OCI-LY7 (cell line): ENCODE measurements at regions not wholly inside any gene's neighbourhood (a gene's known extent, or its start where the extent isn't known, plus 50 kb on each side); places are given as distances from the start of the nearest gene placed in this dataset.

Experiments
- BruUV-seq: library from RNA; stranded (reverse); fragments of 400-500 nt; replicated peaks from 2 replicates; lab custom pipeline; 2021; lab: Mats Ljungman, UMichigan
- CTCF ChIA-PET: fragments of 300-600 bp; sonication (Branson Sonifier 250); formaldehyde crosslinking; loops from one replicate; lab custom pipeline; 2022; ENCODE audit warnings: antibody characterized with exemption; ENCODE audit not compliant: unreplicated experiment; lab: Charles Lee
- POLR2A ChIA-PET: fragments of 300-600 bp; sonication (Branson Sonifier 250); formaldehyde crosslinking; loops from one replicate; lab custom pipeline; 2022; ENCODE audit warnings: antibody characterized with exemption; lab: Charles Lee
- DNase-seq: peaks from one replicate; pipeline ENCODE4 v3.0.0-alpha.2; 2015; ENCODE audit warnings: low spot score
- H2AFZ ChIP-seq: fragments of 200-600 bp; sonication (generic), shearing (Covaris generic); 2 replicates; pipeline ENCODE4 v1.6.1; 2014; ENCODE audit warnings: mild to moderate bottlenecking, antibody characterized with exemption, low read length, moderate library complexity
- H3K27ac ChIP-seq: fragments of 200-600 bp; sonication (generic); 2 replicates; pipeline ENCODE4 v1.5.1; 2014; ENCODE audit warnings: mixed run types, low read depth, mild to moderate bottlenecking, moderate library complexity, low read length, inconsistent platforms; ENCODE audit not compliant: poor library complexity, severe bottlenecking
- H3K36me3 ChIP-seq: fragments of 200-600 bp; sonication (generic); 2 replicates; pipeline ENCODE4 v1.6.1; 2014; ENCODE audit warnings: mild to moderate bottlenecking, antibody characterized with exemption, low read length, moderate library complexity, mixed read lengths; ENCODE audit not compliant: insufficient read depth
- H3K4me1 ChIP-seq: fragments of 200-600 bp; sonication (generic); 2 replicates; pipeline ENCODE4 v1.5.1; 2014; ENCODE audit warnings: mild to moderate bottlenecking, low read length; ENCODE audit not compliant: insufficient read depth, poor library complexity, severe bottlenecking
- H3K4me2 ChIP-seq: fragments of 200-600 bp; sonication (generic); 2 replicates; pipeline ENCODE4 v1.6.1; 2014; ENCODE audit warnings: mild to moderate bottlenecking, low read length
- H3K4me3 ChIP-seq: fragments of 200-600 bp; sonication (generic); 2 replicates; pipeline ENCODE4 v1.5.1; 2014; ENCODE audit warnings: mild to moderate bottlenecking, low read depth, low read length; ENCODE audit not compliant: poor library complexity, severe bottlenecking
- H3K79me2 ChIP-seq: fragments of 200-600 bp; sonication (generic); 2 replicates; pipeline ENCODE4 v1.6.1; 2016; ENCODE audit warnings: low read depth, mild to moderate bottlenecking, low read length, moderate library complexity, mixed read lengths; ENCODE audit not compliant: insufficient read depth
- H3K9me2 ChIP-seq: fragments of 200-600 bp; sonication (generic); 2 replicates; pipeline ENCODE4 v1.6.1; 2016; ENCODE audit warnings: mild to moderate bottlenecking, low read length, mixed read lengths; ENCODE audit not compliant: insufficient read depth
- H3K9me3 ChIP-seq: fragments of 200-600 bp; sonication (generic); 2 replicates; pipeline ENCODE4 v1.6.1; 2014; ENCODE audit warnings: mild to moderate bottlenecking, mixed run types, low read length, mixed read lengths
- H4K20me1 ChIP-seq: fragments of 200-600 bp; sonication (generic); 2 replicates; pipeline ENCODE4 v1.6.1; 2014; ENCODE audit warnings: mild to moderate bottlenecking, antibody characterized with exemption, low read length, moderate library complexity, mixed read lengths; ENCODE audit not compliant: insufficient read depth
- EZH2phosphoT487 ChIP-seq: fragments of 200-600 bp; sonication (generic); IDR thresholded peaks from 2 replicates; pipeline ENCODE4 v1.6.1; 2018; ENCODE audit warnings: low read depth, borderline replicate concordance, mild to moderate bottlenecking, mixed run types, antibody characterized with exemption, low read length, moderate library complexity, mixed read lengths
- intact Hi-C: fragments of 100-400 bp; cut with micrococcal nuclease; formaldehyde crosslinking; loops from one replicate; pipeline ENCODE4 v1.10.0; 2022; ENCODE audit not compliant: unreplicated experiment
- TF ChIP-seq, protein P1 (sequence below): fragments of 200-600 bp; sonication (generic); conservative IDR thresholded peaks from 2 replicates; pipeline ENCODE4 v1.5.1; 2014; ENCODE audit warnings: mild to moderate bottlenecking, antibody characterized with exemption, low read length, moderate library complexity, mixed read lengths

DNA sequence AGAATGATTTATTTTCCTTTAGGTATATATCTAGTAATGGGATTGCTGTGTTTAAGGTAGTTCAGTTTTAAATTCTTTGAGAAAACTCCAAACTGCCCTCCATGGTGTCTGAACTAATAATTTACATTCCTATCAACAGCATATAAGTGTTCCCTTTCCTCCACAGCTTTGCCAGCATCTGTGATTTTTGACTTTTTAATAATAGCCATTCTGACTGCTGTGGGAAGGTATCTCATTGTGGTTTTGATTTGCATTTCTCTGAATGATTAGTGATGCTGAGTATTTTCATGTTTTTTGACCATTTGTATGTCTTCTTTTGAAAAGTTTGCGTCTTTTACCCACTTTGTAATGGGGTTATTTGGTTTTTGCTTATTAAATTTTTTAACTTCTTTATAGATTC lies 571.6 kb upstream of the CCDC54 start:
- intact Hi-C loops, result no loop called here
- no peak overlapping the region for H3K4me2 ChIP-seq
- TF ChIP-seq EZH2phosphoT487, result no peak
- TF ChIP-seq, protein P1, sequence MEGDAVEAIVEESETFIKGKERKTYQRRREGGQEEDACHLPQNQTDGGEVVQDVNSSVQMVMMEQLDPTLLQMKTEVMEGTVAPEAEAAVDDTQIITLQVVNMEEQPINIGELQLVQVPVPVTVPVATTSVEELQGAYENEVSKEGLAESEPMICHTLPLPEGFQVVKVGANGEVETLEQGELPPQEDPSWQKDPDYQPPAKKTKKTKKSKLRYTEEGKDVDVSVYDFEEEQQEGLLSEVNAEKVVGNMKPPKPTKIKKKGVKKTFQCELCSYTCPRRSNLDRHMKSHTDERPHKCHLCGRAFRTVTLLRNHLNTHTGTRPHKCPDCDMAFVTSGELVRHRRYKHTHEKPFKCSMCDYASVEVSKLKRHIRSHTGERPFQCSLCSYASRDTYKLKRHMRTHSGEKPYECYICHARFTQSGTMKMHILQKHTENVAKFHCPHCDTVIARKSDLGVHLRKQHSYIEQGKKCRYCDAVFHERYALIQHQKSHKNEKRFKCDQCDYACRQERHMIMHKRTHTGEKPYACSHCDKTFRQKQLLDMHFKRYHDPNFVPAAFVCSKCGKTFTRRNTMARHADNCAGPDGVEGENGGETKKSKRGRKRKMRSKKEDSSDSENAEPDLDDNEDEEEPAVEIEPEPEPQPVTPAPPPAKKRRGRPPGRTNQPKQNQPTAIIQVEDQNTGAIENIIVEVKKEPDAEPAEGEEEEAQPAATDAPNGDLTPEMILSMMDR, result no peak
- POLR2A ChIA-PET, result no interaction called here
- no peaks in the 10 kb centered on the region for H3K36me3 ChIP-seq
- no peak overlapping the region for H3K4me3 ChIP-seq
- H4K20me1 ChIP-seq, result no peaks in the 10 kb centered on the region
- no peak for DNase-seq
- H3K27ac ChIP-seq, result no peak overlapping the region
- H3K79me2 ChIP-seq, result no peaks in the 10 kb centered on the region
- BruUV-seq, result no TSS peak
- no peaks in the 10 kb centered on the region for H3K4me1 ChIP-seq
- CTCF ChIA-PET, result no interaction called here
- no peak overlapping the region for H2AFZ ChIP-seq
- no peaks in the 10 kb centered on the region for H3K9me3 ChIP-seq
- no peaks in the 10 kb centered on the region for H3K9me2 ChIP-seq

DNA sequence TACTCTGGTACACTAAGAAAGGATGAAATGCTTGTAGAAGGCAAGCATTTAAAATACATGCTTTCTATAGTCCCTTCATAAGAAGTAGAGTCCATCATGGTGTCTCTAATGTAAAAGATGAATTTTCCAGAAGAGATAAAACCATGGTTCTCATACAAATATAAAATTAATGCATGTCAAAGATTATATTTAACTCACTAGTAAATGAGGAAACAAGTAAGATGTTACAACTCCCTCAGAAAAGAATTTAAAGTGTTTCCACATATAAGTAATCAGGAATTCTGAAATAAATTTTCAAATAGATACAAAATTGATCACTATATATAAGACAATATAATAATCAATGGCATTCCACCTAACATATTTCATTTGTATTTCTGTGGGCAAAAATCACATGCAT lies 570.3 kb upstream of the CCDC54 start:
- Histone ChIP-seq H3K4me2 (no peak overlapping the region), H3K4me1 (no peaks in the 10 kb centered on the region), H3K9me2 (no peaks in the 10 kb centered on the region), H3K79me2 (no peaks in the 10 kb centered on the region), H3K27ac (no peak overlapping the region), H3K4me3 (no peak overlapping the region), H3K9me3 (no peaks in the 10 kb centered on the region), H4K20me1 (no peaks in the 10 kb centered on the region), H3K36me3 (no peaks in the 10 kb centered on the region), H2AFZ (no peak overlapping the region)
- no TSS peak for BruUV-seq
- DNase-seq, result no peak
- POLR2A ChIA-PET, result no interaction called here
- CTCF ChIA-PET, result no interaction called here
- TF ChIP-seq, protein P1, result no peak
- TF ChIP-seq EZH2phosphoT487, result no peak
- intact Hi-C loops, result no loop called here

- intact Hi-C loops, result no loop called here
- Histone ChIP-seq H4K20me1 (no peaks in the 10 kb centered on the region), H3K4me2 (no peak overlapping the region), H2AFZ (no peak overlapping the region), H3K79me2 (no peaks in the 10 kb centered on the region), H3K27ac (no peak overlapping the region), H3K9me3 (no peaks in the 10 kb centered on the region), H3K36me3 (no peaks in the 10 kb centered on the region), H3K4me1 (no peaks in the 10 kb centered on the region), H3K9me2 (no peaks in the 10 kb centered on the region), H3K4me3 (no peak overlapping the region)
- CTCF ChIA-PET, result no interaction called here
- no TSS peak for BruUV-seq
- POLR2A ChIA-PET, result no interaction called here
- TF ChIP-seq, protein P1, result no peak
- no peak for TF ChIP-seq EZH2phosphoT487
- DNase-seq, result no peak
These were observed 568.2 kb upstream of the CCDC54 start for GRCh38 chr3:106809041-106809440.
